Vagina (tissue), 2 donors: ENCODE measurements at regions not wholly inside any gene's neighbourhood (a gene's known extent, or its start where the extent isn't known, plus 50 kb on each side); places are given as distances from the start of the nearest gene placed in this dataset.

Experiments used
- POLR2A ChIP-seq, 2 donors: fragments of 450-650 bp; IDR thresholded peaks; one replicate each; pipeline ENCODE4 v1.6.1; 2017; ENCODE audit warnings: antibody characterized with exemption in 2 of 2, mild to moderate bottlenecking in 2 of 2, moderate library complexity in 2 of 2
- POLR2AphosphoS5 ChIP-seq, 2 donors: sonication (generic); formaldehyde crosslinking; IDR thresholded peaks; one replicate each; pipeline ENCODE4 v1.9.0; 2017; ENCODE audit warnings: antibody characterized with exemption in 2 of 2, mild to moderate bottlenecking in 2 of 2, low read depth in 1 of 2; ENCODE audit not compliant: insufficient read depth in 1 of 2
- TF ChIP-seq, protein P1 (sequence below), 3 experiments: fragments of 450-650 bp in 2 of 3; fragments of 200-600 bp in 1 of 3; sonication (generic) in 1 of 3; IDR thresholded peaks; one replicate each; pipeline ENCODE4 v1.5.1; 2017 to 2019; ENCODE audit warnings: antibody characterized with exemption in 3 of 3, mild to moderate bottlenecking in 2 of 3, moderate library complexity in 2 of 3

- no peak for TF ChIP-seq POLR2A (IDR thresholded peaks at IDR 0.05)
- no peak for TF ChIP-seq POLR2AphosphoS5 (IDR thresholded peaks at IDR 0.05; ENCODE audit: insufficient read depth in 1 of 2, low read depth in 1 of 2)
- TF ChIP-seq, protein P1, sequence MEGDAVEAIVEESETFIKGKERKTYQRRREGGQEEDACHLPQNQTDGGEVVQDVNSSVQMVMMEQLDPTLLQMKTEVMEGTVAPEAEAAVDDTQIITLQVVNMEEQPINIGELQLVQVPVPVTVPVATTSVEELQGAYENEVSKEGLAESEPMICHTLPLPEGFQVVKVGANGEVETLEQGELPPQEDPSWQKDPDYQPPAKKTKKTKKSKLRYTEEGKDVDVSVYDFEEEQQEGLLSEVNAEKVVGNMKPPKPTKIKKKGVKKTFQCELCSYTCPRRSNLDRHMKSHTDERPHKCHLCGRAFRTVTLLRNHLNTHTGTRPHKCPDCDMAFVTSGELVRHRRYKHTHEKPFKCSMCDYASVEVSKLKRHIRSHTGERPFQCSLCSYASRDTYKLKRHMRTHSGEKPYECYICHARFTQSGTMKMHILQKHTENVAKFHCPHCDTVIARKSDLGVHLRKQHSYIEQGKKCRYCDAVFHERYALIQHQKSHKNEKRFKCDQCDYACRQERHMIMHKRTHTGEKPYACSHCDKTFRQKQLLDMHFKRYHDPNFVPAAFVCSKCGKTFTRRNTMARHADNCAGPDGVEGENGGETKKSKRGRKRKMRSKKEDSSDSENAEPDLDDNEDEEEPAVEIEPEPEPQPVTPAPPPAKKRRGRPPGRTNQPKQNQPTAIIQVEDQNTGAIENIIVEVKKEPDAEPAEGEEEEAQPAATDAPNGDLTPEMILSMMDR (IDR thresholded peaks at IDR 0.05), result no peak
These were observed 448.3 kb downstream of the INSC start for GRCh38 chr11:15563054-15563453.
